ENCODE measurements at regions not wholly inside any gene's neighbourhood (a gene's known extent, or its start where the extent isn't known, plus 50 kb on each side); places are given as distances from the start of the nearest gene placed in this dataset.

- intact Hi-C loops (cut with micrococcal nuclease; ENCODE audit: unreplicated experiment) (no loop called here), in situ Hi-C loops (cut with HindIII; ENCODE audit: low pct_unique_long_range_greater_than_20kb, low sequenced_read_pairs) (no loop called here)
- ATAC-seq = no peak
- no peak overlapping the region for H3K4me3 ChIP-seq (ENCODE audit: low read depth in 2 of 2, low read length in 2 of 2)
- no peak for DNase-seq (ENCODE audit: low read depth, low spot score)
- no peaks in the 10 kb centered on the region for H3K9me3 ChIP-seq (ENCODE audit: control insufficient read depth, insufficient read depth, low read depth, low read length)
- no peaks in the 10 kb centered on the region for H3K4me1 ChIP-seq (ENCODE audit: control insufficient read depth, insufficient read depth, low read length)
- no peak overlapping the region for H3K27ac ChIP-seq (ENCODE audit: low read length)
- BruUV-seq (replicated peaks) = no TSS peak
- no peak for TF ChIP-seq CTCF (IDR thresholded peaks at IDR 0.05)
- no peak for TF ChIP-seq SIN3A (IDR thresholded peaks at IDR 0.05; ENCODE audit: borderline replicate concordance, insufficient read depth, low read depth, low read length)
- no peak for TF ChIP-seq REST (IDR thresholded peaks at IDR 0.05; ENCODE audit: insufficient read depth in 1 of 2, low read depth in 2 of 2, low read length in 1 of 2)
- no peak for TF ChIP-seq POLR2AphosphoS5 (IDR thresholded peaks at IDR 0.05; ENCODE audit: low read depth, low read length)
- no peak for TF ChIP-seq TCF7L2 (IDR thresholded peaks at IDR 0.05; ENCODE audit: low read depth, low read length)
- no peaks in the 10 kb centered on the region for H3K36me3 ChIP-seq (ENCODE audit: control insufficient read depth, insufficient read depth, low read length)
- ChIA-PET POLR2A (no interaction called here), CTCF (no interaction called here)
- H3K27me3 ChIP-seq (ENCODE audit: control insufficient read depth, insufficient read depth, low read length) = peaks cover 2% of the 10 kb centered on the region; the same call in 1 of the 2 replicates
Observed at GRCh38 chr11:114880442-114880841, 202.1 kb downstream of the NXPE2 start.

GRCh38 chr11:114883472-114883871 lies 205.1 kb downstream of the NXPE2 start:
- intact Hi-C loops (cut with micrococcal nuclease; ENCODE audit: unreplicated experiment) (no loop called here), in situ Hi-C loops (cut with HindIII; ENCODE audit: low pct_unique_long_range_greater_than_20kb, low sequenced_read_pairs) (no loop called here)
- ChIA-PET POLR2A (no interaction called here), CTCF (no interaction called here)
- no TSS peak for BruUV-seq (replicated peaks)
- H3K27me3 ChIP-seq (ENCODE audit: control insufficient read depth, insufficient read depth, low read length) = peaks cover 2% of the 10 kb centered on the region; the same call in 1 of the 2 replicates
- H3K9me3 ChIP-seq (ENCODE audit: control insufficient read depth, insufficient read depth, low read depth, low read length) = no peaks in the 10 kb centered on the region
- no peak overlapping the region for H3K4me3 ChIP-seq (ENCODE audit: low read depth in 2 of 2, low read length in 2 of 2)
- no peak overlapping the region for H3K27ac ChIP-seq (ENCODE audit: low read length)
- no peaks in the 10 kb centered on the region for H3K36me3 ChIP-seq (ENCODE audit: control insufficient read depth, insufficient read depth, low read length)
- DNase-seq (ENCODE audit: low read depth, low spot score) = no peak
- ATAC-seq = no peak
- no peaks in the 10 kb centered on the region for H3K4me1 ChIP-seq (ENCODE audit: control insufficient read depth, insufficient read depth, low read length)
- TF ChIP-seq REST (IDR thresholded peaks at IDR 0.05; ENCODE audit: insufficient read depth in 1 of 2, low read depth in 2 of 2, low read length in 1 of 2) (no peak), TCF7L2 (IDR thresholded peaks at IDR 0.05; ENCODE audit: low read depth, low read length) (no peak), SIN3A (IDR thresholded peaks at IDR 0.05; ENCODE audit: borderline replicate concordance, insufficient read depth, low read depth, low read length) (no peak), POLR2AphosphoS5 (IDR thresholded peaks at IDR 0.05; ENCODE audit: low read depth, low read length) (no peak), CTCF (IDR thresholded peaks at IDR 0.05) (no peak)

All from Panc1 (cell line).